ENCODE measurements at regions not wholly inside any gene's neighbourhood (a gene's known extent, or its start where the extent isn't known, plus 50 kb on each side); places are given as distances from the start of the nearest gene placed in this dataset.

DNA sequence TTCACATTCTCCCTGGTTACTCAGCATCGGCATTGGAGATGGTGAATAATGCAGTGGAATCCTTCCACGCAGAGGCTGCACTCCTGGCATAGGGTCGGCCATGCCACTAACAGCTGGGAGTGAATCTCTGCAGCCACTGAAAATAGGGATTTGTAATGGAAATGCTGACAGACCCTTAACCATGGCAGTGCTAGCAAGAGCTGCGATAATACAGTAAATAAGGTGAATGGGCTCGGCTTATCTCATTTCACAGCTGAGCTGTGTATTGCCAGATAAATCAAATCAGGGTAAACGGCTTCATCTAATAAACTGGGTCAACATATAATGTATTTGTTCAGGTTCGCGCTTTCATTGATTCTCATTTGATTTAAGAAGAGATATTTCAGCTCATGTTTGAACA, 156.8 kb downstream of the SLC35B3 start:
- TF ChIP-seq POLR2A (IDR thresholded peaks at IDR 0.05; ENCODE audit: low read depth, low read length) = no peak
- no peak for TF ChIP-seq POLR2AphosphoS5 (IDR thresholded peaks at IDR 0.05; ENCODE audit: low read depth, low read length)
- TF ChIP-seq TAF1 (IDR thresholded peaks at IDR 0.05; ENCODE audit: borderline replicate concordance, low read depth, low read length) = no peak
